NCI-H2196 treated with DMSO at 0.1 percent for 48 hours (cell line): ENCODE measurements at regions not wholly inside any gene's neighbourhood (a gene's known extent, or its start where the extent isn't known, plus 50 kb on each side); places are given as distances from the start of the nearest gene placed in this dataset.

Experiments
- DNase-seq: peaks from one replicate; lab custom pipeline; 2025; ENCODE audit not compliant: unreplicated experiment; lab: John Stamatoyannopoulos, UW

- no peak for DNase-seq
Measured at GRCh38 chr2:5442736-5443135, 249.4 kb upstream of the SOX11 start.

DNA sequence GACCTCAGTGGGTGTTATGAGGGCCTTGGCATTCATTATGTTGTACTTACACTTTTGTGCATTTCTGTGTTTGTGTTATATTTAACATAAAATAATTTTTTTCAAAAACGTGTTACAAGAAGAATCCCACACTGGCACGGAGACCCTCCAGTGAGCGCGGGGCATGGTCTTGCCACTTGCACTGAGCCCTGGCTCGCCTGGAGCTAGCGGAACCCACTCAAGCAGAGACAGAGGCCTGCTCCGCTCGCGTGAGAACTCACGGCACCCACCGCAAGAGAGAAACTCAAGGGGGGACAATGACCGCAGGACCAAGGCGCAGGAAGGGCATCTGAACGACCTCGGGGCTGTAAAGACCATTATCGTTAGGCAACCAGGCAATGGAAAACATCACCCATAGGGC, 248.0 kb upstream of the SOX11 start:
- DNase-seq = no peak

DNA sequence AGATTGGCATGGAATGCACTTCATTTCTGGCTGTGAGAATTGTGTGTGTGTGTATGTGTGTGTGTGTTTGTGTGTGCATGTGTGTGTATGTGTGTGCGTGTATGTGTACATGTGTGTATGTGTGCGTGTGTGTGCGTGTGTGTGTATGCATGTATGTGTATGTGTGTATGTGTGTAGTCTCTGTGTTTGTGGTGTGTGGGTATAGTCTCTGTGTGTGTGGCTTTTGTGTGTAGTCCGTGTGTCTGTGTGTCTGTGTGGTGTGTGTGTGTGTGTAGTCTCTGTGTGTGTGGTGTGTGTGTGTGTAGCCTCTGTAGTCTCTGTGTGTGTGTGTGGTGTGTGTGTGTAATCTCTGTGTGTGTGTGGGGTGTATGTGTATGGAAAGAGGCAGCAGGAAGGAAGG, 247.3 kb upstream of the SOX11 start:
- DNase-seq = no peak

GRCh38 chr2:5449867-5450266, 242.3 kb upstream of the SOX11 start:
- no peak for DNase-seq

- DNase-seq = no peak
Measured at GRCh38 chr2:5453220-5454050, 238.7 kb upstream of the SOX11 start.

GRCh38 chr2:5454051-5454390, 238.2 kb upstream of the SOX11 start:
- DNase-seq = no peak

DNA sequence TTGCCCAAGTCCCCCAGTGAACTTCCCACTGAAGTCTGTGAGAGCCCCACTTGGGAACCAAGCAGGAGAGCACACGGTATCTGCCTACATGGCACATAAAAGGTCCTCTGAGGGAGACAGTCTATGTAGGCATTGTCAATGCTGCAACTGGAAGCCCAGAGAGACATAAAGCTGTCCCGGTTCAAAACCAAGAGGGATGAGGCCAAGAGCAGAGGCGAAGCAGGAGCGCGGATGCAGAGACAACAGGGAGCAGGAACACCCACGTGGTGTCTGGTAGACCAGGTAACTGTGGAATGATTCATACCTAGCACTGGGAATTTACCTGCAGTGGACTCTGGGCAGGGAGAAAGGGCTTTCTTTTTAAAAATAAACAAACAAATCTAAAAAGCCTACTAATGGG, 233.1 kb upstream of the SOX11 start:
- no peak for DNase-seq

DNA sequence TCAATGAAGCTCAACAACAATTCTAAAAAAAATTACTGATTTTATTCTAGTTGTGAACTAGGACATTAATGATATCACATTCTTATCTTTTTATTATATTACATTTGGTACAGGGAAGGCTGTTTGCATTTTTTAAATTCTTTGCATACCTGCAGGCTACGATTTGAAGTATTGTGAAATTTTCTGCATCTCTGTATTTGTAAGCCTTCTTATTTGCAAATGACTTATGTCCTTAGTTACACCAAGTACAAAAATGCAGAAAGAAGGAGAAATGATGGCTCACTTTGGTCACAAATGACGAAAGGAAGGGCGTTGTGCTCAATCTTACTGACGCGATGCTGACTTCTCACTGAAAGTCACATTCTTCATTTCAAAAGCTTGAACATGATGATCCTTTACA, 227.5 kb upstream of the SOX11 start:
- DNase-seq = no peak

- DNase-seq = no peak
Measured at GRCh38 chr2:5465859-5466258, 226.3 kb upstream of the SOX11 start.

DNA sequence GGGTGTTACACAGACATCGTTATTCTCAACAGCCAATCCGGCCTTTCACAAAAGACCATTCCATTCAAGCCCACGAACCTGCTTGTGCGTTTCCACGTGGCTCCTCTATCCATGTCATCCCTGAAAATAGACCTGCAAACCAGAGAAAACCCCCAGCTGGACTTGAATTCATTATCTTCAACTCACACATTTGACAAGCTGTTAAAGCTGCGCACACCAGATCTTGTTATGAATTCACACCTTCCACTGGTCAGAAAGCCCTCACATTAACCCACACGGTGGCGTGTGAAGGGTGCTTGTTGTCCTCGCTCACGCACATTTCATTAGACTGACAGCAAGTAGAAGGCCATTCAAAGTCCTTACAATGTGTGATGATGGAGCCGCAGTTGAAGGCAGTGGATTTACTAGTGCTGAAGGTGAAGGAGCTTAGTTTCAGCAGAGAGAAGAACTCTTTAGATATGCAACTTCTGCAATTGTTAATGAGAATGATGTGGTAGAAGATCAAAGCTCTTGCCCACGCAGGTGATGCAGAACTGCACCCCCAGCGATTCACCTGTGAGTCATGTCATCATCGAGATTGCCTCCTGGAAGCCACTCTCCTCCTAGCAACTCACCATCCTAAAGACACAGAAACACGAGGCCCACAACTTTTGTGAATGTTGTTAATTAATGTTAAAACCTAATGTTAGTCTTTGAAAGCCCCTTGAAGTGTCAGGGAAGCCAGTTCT, 224.8 kb upstream of the SOX11 start:
- DNase-seq = no peak

DNA sequence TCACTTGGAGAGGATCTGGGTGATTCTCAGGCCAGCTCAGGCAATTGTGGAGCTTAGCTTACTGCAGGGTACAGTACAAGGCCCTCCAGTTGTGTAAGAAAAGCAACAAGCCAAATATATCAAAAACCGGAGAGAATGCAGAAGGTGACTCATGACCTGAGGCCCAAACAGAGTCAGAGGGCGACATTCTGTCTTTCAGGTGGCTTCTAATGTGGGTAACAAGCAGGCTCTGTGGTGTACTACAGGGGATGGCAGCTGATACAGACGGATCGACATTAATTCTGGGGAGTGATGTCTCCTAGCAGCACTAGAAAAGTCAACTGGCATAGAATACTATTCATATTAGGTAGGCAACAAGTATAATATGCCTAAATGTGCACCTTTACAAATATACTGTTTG, 219.5 kb upstream of the SOX11 start:
- DNase-seq = no peak

GRCh38 chr2:5473635-5474034, 218.5 kb upstream of the SOX11 start:
- DNase-seq = no peak

DNA sequence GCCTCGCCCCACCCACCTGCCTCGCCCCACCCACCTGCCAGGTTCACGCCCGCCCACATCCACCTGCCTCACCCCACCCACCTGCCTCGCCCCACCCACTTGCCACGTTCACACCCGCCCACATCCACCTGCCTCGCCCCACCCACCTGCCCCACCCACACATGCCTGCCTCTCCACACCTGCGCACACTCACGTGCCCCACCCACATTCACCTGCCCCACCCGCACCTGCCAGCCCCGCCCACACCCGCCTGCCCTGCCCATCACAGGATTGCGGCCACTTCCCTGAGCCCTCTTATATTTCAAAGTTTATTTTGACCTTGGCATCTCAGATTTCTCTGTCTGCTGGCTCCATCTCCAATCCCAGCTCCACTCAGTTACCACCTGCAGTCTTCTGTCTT, 217.5 kb upstream of the SOX11 start:
- no peak for DNase-seq

GRCh38 chr2:5479265-5479928, 212.8 kb upstream of the SOX11 start:
- DNase-seq = no peak

DNA sequence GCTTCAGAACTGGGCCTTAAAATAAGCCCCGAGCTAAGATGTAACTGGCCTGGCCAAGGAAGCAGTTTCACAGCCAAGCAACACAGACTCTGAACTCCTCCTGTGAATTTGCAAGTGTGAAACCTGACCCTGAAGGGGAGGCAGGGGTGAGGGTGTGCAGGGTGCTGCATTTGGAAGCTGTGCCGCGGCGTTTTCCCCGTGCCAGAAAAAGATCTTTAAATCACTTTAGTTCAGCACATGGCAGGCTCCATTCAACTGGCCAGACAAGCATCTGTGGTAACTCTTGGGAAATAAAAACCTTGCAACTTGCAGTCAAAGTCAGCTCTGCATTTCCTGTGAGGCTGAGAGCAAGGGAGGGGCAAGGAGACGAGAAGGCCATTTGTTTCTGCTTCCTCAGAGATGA, 209.3 kb upstream of the SOX11 start:
- no peak for DNase-seq

- DNase-seq = no peak
Measured at GRCh38 chr2:5484868-5485267, 207.3 kb upstream of the SOX11 start.

GRCh38 chr2:5491523-5491922, 200.7 kb upstream of the SOX11 start:
- no peak for DNase-seq

- no peak for DNase-seq
Measured at GRCh38 chr2:5493256-5493655, 198.9 kb upstream of the SOX11 start.

DNA sequence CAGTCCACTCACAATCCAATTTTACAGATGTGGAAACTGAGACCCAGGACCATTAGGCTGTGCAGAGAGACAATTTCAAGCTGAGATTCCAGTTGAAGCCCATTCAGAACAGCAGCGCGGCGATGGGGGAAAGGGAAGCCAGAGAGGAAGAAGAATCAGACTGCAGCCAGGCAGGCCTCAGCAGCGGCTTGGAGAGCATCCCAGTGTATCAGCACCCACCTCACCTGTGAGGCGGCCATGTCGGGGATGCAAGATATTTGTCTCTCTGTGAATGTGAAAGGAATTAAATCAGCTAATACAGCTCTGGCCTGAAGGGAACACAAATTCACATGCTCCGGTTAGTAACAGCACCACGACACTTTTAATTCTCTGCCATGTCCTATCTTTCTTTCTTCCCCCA, 198.0 kb upstream of the SOX11 start:
- DNase-seq = no peak

DNA sequence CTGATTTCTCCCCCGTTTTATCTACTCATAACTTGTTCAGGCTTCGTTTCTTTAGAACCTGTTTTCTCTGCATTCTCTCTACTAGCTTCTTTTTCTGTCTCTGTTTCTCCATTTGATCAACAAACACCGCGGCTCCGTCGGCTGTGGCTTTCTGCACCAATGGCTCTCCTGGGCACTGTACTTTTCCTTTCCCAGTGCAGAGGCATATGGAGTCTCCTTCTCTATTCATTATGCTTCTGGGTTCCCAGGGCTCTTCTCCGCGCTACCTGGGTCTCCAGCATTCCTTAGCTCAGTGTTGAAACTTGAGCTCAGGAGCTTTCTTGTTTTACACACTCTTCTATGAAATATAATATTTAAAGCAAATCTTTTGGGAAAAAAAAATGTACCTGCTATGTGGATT, 196.6 kb upstream of the SOX11 start:
- no peak for DNase-seq

- DNase-seq = no peak
Measured at GRCh38 chr2:5497874-5498273, 194.3 kb upstream of the SOX11 start.

- DNase-seq = no peak
Measured at GRCh38 chr2:5501807-5502206, 190.4 kb upstream of the SOX11 start.
